Liver (tissue), 8 donors: ENCODE measurements at regions not wholly inside any gene's neighbourhood (a gene's known extent, or its start where the extent isn't known, plus 50 kb on each side); places are given as distances from the start of the nearest gene placed in this dataset.

Experiments
- DNase-seq: peaks from one replicate; pipeline ENCODE4 v3.0.0-alpha.2; 2017; ENCODE audit warnings: low spot score
- H3K27ac ChIP-seq, 2 donors: one replicate each; pipeline ENCODE4 v1.7.0; 2013; ENCODE audit warnings: inconsistent platforms in 2 of 2, low read length in 2 of 2, control low read depth in 1 of 2, low read depth in 1 of 2, mild to moderate bottlenecking in 1 of 2
- H3K27me3 ChIP-seq, 4 donors: one replicate each; pipeline versions ENCODE4 v1.6.1 to v1.7.0; 2013; ENCODE audit warnings: low read length in 3 of 4, inconsistent platforms in 1 of 4, mild to moderate bottlenecking in 1 of 4, moderate library complexity in 1 of 4; ENCODE audit not compliant: control insufficient read depth in 4 of 4, insufficient read depth in 4 of 4
- H3K36me3 ChIP-seq, 4 donors: one replicate each; pipeline versions ENCODE4 v1.6.1 to v1.7.0; 2013; ENCODE audit warnings: low read length in 3 of 4, mild to moderate bottlenecking in 3 of 4, low read depth in 1 of 4, moderate library complexity in 1 of 4; ENCODE audit not compliant: control insufficient read depth in 4 of 4, insufficient read depth in 3 of 4
- H3K4me1 ChIP-seq, 4 donors: one replicate each; pipeline versions ENCODE4 v1.6.1 to v1.7.0; 2013; ENCODE audit warnings: low read length in 3 of 4, mild to moderate bottlenecking in 3 of 4, moderate library complexity in 1 of 4; ENCODE audit not compliant: control insufficient read depth in 4 of 4, insufficient read depth in 4 of 4
- H3K4me3 ChIP-seq, 3 donors: one replicate each; pipeline versions ENCODE4 v1.6.1 to v1.7.0; 2013; ENCODE audit warnings: low read length in 3 of 3, control low read depth in 1 of 3, low read depth in 1 of 3, mild to moderate bottlenecking in 1 of 3
- H3K9ac ChIP-seq, 2 donors: one replicate each; pipeline ENCODE4 v1.7.0; 2013; ENCODE audit warnings: low read length in 2 of 2, mild to moderate bottlenecking in 2 of 2, moderate library complexity in 2 of 2, control low read depth in 1 of 2, low read depth in 1 of 2
- H3K9me3 ChIP-seq, 4 donors: one replicate each; pipeline versions ENCODE4 v1.6.1 to v1.7.0; 2013; ENCODE audit warnings: low read length in 3 of 4; ENCODE audit not compliant: control insufficient read depth in 4 of 4
- FOXA1 ChIP-seq: IDR thresholded peaks from 2 replicates; pipeline ENCODE4 v1.6.1; 2016; ENCODE audit warnings: antibody characterized with exemption
- FOXA2 ChIP-seq: IDR thresholded peaks from 2 replicates; pipeline ENCODE4 v1.6.1; 2016; ENCODE audit warnings: antibody characterized with exemption
- GABPA ChIP-seq, 2 donors: IDR thresholded peaks in 1 of 2; conservative IDR thresholded peaks in 1 of 2; 2 replicates each; pipeline ENCODE4 v1.6.1; 2016; ENCODE audit warnings: antibody characterized with exemption in 2 of 2, mild to moderate bottlenecking in 1 of 2, moderate library complexity in 1 of 2
- HNF4A ChIP-seq, 2 donors: conservative IDR thresholded peaks; 2 replicates each; pipeline ENCODE4 v1.6.1; 2016; ENCODE audit warnings: antibody characterized with exemption in 2 of 2, mild to moderate bottlenecking in 2 of 2
- HNF4G ChIP-seq: IDR thresholded peaks from 2 replicates; pipeline ENCODE4 v1.6.1; 2016; ENCODE audit warnings: antibody characterized with exemption
- JUND ChIP-seq, 2 donors: IDR thresholded peaks; 2 replicates each; pipeline ENCODE4 v1.6.1; 2016; ENCODE audit warnings: antibody characterized with exemption in 2 of 2
- NR2F2 ChIP-seq: IDR thresholded peaks from 2 replicates; pipeline ENCODE4 v1.6.1; 2016; ENCODE audit warnings: antibody characterized with exemption
- RAD21 ChIP-seq, 2 donors: IDR thresholded peaks; 2 replicates each; pipeline ENCODE4 v1.6.1; 2016; ENCODE audit warnings: antibody characterized with exemption in 2 of 2, mild to moderate bottlenecking in 2 of 2
- RXRA ChIP-seq, 2 donors: IDR thresholded peaks; 2 replicates each; pipeline ENCODE4 v1.6.1; 2017 to 2018; ENCODE audit warnings: antibody characterized with exemption in 2 of 2, mild to moderate bottlenecking in 1 of 2
- SP1 ChIP-seq: IDR thresholded peaks from 2 replicates; pipeline ENCODE4 v1.6.1; 2018; ENCODE audit warnings: antibody characterized with exemption, mild to moderate bottlenecking
- TAF1 ChIP-seq: conservative IDR thresholded peaks from 2 replicates; pipeline ENCODE4 v1.6.1; 2016; ENCODE audit warnings: antibody characterized with exemption, mild to moderate bottlenecking
- YY1 ChIP-seq: IDR thresholded peaks from 2 replicates; pipeline ENCODE4 v1.6.1; 2016; ENCODE audit warnings: antibody characterized with exemption, mild to moderate bottlenecking
- WGBS: extraction: QIAGEN DNeasy Blood & Tissue Kit; methylation state at CpG from one replicate; pipeline ENCODE4 v1.1.7; 2013; 5-methylcytosine and 5-hydroxymethylcytosine counted together
- TF ChIP-seq, protein P1 (sequence below): IDR thresholded peaks from 2 replicates; pipeline ENCODE4 v1.6.1; 2016; ENCODE audit warnings: antibody characterized with exemption
- TF ChIP-seq, protein P2 (sequence below): IDR thresholded peaks from 2 replicates; pipeline ENCODE4 v1.6.1; 2016; ENCODE audit warnings: antibody characterized with exemption
- TF ChIP-seq, protein P3 (sequence below): IDR thresholded peaks from 2 replicates; pipeline ENCODE4 v1.6.1; 2016; ENCODE audit warnings: antibody characterized with exemption, mild to moderate bottlenecking
- TF ChIP-seq, protein P4 (sequence below): fragments of 150-350 bp; IDR thresholded peaks from 2 replicates; pipeline ENCODE4 v1.5.1; 2017; ENCODE audit warnings: improper control_type of control experiment, low read depth, low read length; ENCODE audit not compliant: missing input control
- TF ChIP-seq, protein P5 (sequence below): IDR thresholded peaks from 2 replicates; pipeline ENCODE4 v1.6.1; 2016; ENCODE audit warnings: antibody characterized with exemption
- donor health status: healthy.
- donor health status: healthy.
- donor health status: healthy.
- donor health status: healthy.
- donor health status: healthy.

DNA sequence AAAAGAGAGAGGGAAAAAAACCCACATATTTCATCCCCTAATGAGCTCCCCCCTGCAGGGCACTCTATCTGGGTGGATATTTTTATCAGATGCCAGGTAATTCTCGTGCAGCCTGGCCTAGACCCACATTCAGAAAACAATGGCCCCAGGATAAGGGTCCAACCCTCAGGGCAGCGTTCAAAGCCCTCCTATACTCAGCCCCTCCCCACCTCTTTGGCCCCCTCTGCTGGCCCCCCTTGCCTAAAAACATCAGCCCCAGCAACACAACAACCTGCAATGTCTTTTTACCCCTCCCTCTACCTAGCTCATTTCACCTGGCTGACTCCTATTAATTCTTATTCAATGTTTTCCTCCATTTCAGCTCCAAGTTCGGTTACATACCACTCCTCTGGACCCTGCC, 145.4 kb upstream of the MED14 start:
- Histone ChIP-seq H3K27me3 (no peaks in the 10 kb centered on the region), H3K36me3 (no peaks in the 10 kb centered on the region), H3K9me3 (no peaks in the 10 kb centered on the region), H3K4me1 (no peaks in the 10 kb centered on the region), H3K4me3 (no peak overlapping the region), H3K27ac (no peak overlapping the region), H3K9ac (no peak overlapping the region)
- DNase-seq, result no peak
- WGBS, result 97% methylated on average over 3 of the region's 3 CpGs
- TF ChIP-seq, protein P1, sequence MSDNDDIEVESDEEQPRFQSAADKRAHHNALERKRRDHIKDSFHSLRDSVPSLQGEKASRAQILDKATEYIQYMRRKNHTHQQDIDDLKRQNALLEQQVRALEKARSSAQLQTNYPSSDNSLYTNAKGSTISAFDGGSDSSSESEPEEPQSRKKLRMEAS, result no peak
- TF ChIP-seq, protein P2, sequence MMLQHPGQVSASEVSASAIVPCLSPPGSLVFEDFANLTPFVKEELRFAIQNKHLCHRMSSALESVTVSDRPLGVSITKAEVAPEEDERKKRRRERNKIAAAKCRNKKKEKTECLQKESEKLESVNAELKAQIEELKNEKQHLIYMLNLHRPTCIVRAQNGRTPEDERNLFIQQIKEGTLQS, result no peak
- TF ChIP-seq RAD21 (IDR thresholded peaks at IDR 0.05) (no peak), FOXA1 (no peak), JUND (IDR thresholded peaks at IDR 0.05) (no peak), GABPA (IDR thresholded peaks at IDR 0.05 in 1 of 2, conservative IDR thresholded peaks at IDR 0.05 in 1 of 2) (no peak), NR2F2 (no peak), TAF1 (no peak), HNF4A (conservative IDR thresholded peaks at IDR 0.05) (no peak), FOXA2 (no peak), HNF4G (no peak), SP1 (no peak), YY1 (no peak), RXRA (IDR thresholded peaks at IDR 0.05) (no peak)
- TF ChIP-seq, protein P3, sequence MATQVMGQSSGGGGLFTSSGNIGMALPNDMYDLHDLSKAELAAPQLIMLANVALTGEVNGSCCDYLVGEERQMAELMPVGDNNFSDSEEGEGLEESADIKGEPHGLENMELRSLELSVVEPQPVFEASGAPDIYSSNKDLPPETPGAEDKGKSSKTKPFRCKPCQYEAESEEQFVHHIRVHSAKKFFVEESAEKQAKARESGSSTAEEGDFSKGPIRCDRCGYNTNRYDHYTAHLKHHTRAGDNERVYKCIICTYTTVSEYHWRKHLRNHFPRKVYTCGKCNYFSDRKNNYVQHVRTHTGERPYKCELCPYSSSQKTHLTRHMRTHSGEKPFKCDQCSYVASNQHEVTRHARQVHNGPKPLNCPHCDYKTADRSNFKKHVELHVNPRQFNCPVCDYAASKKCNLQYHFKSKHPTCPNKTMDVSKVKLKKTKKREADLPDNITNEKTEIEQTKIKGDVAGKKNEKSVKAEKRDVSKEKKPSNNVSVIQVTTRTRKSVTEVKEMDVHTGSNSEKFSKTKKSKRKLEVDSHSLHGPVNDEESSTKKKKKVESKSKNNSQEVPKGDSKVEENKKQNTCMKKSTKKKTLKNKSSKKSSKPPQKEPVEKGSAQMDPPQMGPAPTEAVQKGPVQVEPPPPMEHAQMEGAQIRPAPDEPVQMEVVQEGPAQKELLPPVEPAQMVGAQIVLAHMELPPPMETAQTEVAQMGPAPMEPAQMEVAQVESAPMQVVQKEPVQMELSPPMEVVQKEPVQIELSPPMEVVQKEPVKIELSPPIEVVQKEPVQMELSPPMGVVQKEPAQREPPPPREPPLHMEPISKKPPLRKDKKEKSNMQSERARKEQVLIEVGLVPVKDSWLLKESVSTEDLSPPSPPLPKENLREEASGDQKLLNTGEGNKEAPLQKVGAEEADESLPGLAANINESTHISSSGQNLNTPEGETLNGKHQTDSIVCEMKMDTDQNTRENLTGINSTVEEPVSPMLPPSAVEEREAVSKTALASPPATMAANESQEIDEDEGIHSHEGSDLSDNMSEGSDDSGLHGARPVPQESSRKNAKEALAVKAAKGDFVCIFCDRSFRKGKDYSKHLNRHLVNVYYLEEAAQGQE, result no peak
- TF ChIP-seq, protein P4, sequence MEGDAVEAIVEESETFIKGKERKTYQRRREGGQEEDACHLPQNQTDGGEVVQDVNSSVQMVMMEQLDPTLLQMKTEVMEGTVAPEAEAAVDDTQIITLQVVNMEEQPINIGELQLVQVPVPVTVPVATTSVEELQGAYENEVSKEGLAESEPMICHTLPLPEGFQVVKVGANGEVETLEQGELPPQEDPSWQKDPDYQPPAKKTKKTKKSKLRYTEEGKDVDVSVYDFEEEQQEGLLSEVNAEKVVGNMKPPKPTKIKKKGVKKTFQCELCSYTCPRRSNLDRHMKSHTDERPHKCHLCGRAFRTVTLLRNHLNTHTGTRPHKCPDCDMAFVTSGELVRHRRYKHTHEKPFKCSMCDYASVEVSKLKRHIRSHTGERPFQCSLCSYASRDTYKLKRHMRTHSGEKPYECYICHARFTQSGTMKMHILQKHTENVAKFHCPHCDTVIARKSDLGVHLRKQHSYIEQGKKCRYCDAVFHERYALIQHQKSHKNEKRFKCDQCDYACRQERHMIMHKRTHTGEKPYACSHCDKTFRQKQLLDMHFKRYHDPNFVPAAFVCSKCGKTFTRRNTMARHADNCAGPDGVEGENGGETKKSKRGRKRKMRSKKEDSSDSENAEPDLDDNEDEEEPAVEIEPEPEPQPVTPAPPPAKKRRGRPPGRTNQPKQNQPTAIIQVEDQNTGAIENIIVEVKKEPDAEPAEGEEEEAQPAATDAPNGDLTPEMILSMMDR, result no peak

DNA sequence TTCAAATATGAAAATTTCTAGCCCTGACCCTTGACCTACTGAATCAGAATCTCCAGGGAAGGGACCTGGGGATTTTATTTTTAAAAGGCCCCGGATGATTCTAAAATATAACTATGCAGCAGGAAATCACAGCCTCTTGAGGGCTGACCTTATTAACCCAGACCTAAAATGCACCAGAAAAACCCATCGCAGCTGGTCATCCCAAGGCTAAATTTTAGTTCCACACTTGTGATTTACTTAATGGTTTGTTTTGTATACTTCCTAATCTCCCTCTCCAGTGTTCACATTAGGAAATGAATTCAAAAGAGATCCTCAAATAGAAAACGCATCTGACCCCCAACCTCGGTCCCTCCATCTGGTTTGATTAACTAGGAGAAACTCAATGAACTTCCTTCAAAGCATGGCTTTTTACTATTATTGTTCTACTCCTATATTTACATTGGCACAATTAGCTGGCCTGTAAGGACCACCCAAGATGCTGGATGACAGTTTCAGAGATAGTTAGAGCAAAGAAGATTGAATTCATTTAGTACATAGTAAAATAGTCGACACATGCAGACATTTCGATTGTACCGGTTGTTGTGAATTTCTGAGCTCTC, 147.8 kb upstream of the MED14 start:
- Histone ChIP-seq H3K9ac (no peak overlapping the region), H3K9me3 (no peaks in the 10 kb centered on the region), H3K4me1 (no peaks in the 10 kb centered on the region), H3K4me3 (no peak overlapping the region), H3K27me3 (no peaks in the 10 kb centered on the region), H3K27ac (no peak overlapping the region), H3K36me3 (no peaks in the 10 kb centered on the region)
- TF ChIP-seq, protein P5, sequence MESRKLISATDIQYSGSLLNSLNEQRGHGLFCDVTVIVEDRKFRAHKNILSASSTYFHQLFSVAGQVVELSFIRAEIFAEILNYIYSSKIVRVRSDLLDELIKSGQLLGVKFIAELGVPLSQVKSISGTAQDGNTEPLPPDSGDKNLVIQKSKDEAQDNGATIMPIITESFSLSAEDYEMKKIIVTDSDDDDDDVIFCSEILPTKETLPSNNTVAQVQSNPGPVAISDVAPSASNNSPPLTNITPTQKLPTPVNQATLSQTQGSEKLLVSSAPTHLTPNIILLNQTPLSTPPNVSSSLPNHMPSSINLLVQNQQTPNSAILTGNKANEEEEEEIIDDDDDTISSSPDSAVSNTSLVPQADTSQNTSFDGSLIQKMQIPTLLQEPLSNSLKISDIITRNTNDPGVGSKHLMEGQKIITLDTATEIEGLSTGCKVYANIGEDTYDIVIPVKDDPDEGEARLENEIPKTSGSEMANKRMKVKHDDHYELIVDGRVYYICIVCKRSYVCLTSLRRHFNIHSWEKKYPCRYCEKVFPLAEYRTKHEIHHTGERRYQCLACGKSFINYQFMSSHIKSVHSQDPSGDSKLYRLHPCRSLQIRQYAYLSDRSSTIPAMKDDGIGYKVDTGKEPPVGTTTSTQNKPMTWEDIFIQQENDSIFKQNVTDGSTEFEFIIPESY, result no peak
- TF ChIP-seq HNF4G (no peak), NR2F2 (peak; percentile 35), TAF1 (no peak)
- WGBS, result 79% methylated on average over 7 of the region's 7 CpGs
- DNase-seq, result no peak
